ENCODE measurements at regions not wholly inside any gene's neighbourhood (a gene's known extent, or its start where the extent isn't known, plus 50 kb on each side); places are given as distances from the start of the nearest gene placed in this dataset.

- no peak for TF ChIP-seq ZNF77 (CRISPR knock-in tag; IDR thresholded peaks at IDR 0.05)
- TF ChIP-seq PTTG1 (tag; IDR thresholded peaks at IDR 0.05; ENCODE audit: low read depth) = no peak
- TF ChIP-seq SRSF9 (IDR thresholded peaks at IDR 0.05; ENCODE audit: borderline replicate concordance, low read depth, low read length) = no peak
- TF ChIP-seq PCBP1 (IDR thresholded peaks at IDR 0.05; ENCODE audit: low read depth, low read length, poor library complexity, severe bottlenecking) = no peak
- TF ChIP-seq KAT2B (IDR thresholded peaks at IDR 0.05; ENCODE audit: low read depth, low read length) = no peak
- TF ChIP-seq, protein P1, sequence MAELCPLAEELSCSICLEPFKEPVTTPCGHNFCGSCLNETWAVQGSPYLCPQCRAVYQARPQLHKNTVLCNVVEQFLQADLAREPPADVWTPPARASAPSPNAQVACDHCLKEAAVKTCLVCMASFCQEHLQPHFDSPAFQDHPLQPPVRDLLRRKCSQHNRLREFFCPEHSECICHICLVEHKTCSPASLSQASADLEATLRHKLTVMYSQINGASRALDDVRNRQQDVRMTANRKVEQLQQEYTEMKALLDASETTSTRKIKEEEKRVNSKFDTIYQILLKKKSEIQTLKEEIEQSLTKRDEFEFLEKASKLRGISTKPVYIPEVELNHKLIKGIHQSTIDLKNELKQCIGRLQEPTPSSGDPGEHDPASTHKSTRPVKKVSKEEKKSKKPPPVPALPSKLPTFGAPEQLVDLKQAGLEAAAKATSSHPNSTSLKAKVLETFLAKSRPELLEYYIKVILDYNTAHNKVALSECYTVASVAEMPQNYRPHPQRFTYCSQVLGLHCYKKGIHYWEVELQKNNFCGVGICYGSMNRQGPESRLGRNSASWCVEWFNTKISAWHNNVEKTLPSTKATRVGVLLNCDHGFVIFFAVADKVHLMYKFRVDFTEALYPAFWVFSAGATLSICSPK (IDR thresholded peaks at IDR 0.05; ENCODE audit: borderline replicate concordance) = no peak
- no peak for TF ChIP-seq SIRT6 (IDR thresholded peaks at IDR 0.05; ENCODE audit: low read depth, low read length)
- no peak for TF ChIP-seq ZC3H4 (CRISPR knock-in tag; IDR thresholded peaks at IDR 0.05; ENCODE audit: borderline replicate concordance)
- TF ChIP-seq KHSRP (IDR thresholded peaks at IDR 0.05) = no peak
- TF ChIP-seq, protein P2, sequence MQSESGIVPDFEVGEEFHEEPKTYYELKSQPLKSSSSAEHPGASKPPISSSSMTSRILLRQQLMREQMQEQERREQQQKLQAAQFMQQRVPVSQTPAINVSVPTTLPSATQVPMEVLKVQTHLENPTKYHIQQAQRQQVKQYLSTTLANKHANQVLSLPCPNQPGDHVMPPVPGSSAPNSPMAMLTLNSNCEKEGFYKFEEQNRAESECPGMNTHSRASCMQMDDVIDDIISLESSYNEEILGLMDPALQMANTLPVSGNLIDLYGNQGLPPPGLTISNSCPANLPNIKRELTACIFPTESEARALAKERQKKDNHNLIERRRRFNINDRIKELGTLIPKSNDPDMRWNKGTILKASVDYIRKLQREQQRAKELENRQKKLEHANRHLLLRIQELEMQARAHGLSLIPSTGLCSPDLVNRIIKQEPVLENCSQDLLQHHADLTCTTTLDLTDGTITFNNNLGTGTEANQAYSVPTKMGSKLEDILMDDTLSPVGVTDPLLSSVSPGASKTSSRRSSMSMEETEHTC (IDR thresholded peaks at IDR 0.05) = no peak
- TF ChIP-seq THRA (IDR thresholded peaks at IDR 0.05) = no peak
- TF ChIP-seq BDP1 (IDR thresholded peaks at IDR 0.05; ENCODE audit: insufficient read depth, insufficient read length) = no peak
- no peak for TF ChIP-seq HNRNPL (IDR thresholded peaks at IDR 0.05; ENCODE audit: low read depth, low read length)
Observed at GRCh38 chr14:94682736-94683135, 70.5 kb downstream of the SERPINA3 start (continued).
